NCI-H1105 treated with DMSO at 0.1 percent for 48 hours (cell line): ENCODE measurements at regions not wholly inside any gene's neighbourhood (a gene's known extent, or its start where the extent isn't known, plus 50 kb on each side); places are given as distances from the start of the nearest gene placed in this dataset.

Experiments
- DNase-seq: peaks from one replicate; lab custom pipeline; 2025; lab: John Stamatoyannopoulos, UW

DNA sequence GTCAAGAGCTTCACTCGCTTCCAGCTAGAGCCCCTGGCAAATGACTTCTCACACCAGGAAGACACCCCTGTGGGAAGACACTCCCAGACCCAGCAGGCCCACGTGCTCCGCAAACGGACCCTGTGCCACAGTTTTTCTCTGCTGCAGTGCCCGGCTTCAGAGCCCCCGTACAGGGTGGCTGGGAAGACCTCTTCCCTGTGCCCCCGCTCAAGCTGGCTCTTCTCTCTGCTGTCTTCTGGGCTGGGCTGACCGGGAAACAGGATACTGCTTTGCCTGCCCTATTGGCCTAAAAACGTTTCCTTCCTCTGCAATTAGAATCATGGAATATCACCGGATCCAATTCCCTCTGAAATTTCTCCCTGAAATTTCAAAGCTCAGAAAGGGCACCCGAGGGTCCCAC, 63.7 kb upstream of the CRHR1 start:
- DNase-seq = no peak

DNA sequence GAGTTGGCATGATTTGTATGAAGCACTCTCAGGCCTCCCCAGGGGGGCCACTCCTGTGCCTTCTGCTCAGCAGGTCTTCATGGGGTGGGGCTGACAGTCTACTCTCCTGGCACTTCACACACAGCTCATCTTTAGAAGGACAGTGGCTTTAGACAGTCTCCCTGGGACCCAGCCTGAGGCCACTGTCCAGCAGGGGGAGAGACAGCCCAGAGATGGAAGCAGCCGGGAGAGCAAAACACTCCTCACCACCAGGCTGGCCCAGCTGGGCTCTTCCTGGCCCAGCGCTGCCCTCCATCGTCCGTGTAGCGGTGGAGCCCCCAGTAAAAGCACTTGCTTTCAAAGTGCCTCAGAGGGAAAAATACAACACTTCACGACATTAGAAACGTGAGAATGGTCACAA, 62.0 kb upstream of the CRHR1 start:
- no peak for DNase-seq

DNA sequence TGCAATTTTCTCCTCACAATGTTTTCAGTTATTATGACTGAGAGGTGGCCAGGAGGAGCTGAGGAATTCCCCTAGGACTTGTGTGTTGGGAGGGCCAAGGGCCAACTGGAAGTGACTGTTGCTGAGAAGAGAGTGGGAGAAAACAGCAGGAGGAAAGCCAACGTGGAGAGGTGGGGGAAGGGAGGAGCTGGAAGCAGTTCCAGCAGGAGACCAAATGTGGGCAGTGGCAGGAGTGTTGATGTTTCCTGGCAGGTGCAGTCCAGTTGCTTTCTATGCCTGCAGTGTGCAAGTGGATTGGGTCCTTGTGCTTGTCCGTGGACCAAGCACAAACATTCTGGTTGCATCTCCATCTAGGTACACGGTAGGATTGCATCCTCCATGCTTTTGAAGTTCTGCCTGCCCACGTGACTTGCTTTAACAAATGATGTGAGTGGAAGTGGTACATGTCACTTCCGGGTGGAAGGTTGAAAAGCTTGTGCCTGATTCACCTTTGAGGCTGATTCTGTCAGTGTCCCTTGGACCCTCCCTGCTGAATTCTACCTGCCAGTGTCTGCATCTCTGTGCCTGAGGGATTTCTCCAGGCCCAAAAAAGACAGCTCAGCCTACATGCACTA, 54.7 kb upstream of the CRHR1 start:
- DNase-seq = no peak

DNA sequence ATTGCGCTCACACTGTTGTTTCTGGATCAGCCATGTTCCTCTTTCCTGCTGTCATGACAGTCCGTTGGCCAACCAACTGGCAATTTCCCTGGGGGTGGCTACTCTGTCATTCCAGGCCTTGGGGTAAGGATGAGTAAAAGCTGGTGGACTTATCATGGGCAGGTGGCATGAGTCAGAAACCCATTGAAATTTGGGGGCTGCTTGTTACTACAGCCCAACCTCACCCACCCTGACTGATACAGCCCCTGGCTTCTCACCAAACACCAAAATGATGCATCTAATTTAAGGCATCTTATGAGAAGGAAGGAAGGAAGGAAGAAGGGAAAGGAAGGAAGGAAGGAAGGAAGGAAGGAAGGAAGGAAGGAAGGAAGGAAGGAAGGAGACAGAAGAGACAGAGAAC, 53.9 kb upstream of the CRHR1 start:
- no peak for DNase-seq

DNA sequence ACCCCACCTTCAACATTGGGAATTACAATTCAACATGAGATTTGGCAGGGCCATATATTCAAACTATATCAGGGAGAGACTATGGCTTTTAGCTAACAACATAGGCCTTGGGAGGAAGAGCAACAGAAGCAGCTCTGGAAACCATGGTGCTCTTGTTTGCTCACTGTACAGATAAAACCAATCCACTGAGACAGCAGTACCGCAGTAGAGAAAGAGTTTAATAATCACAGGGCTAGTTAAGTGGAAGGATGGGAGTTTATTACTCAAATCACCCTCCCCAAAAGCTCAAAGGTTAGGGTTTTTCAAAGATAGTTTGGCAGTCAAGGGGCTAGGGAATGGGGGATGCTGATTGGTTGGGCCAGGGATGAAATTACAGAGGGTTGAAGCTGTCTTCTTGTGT, 52.7 kb upstream of the CRHR1 start:
- no peak for DNase-seq

DNA sequence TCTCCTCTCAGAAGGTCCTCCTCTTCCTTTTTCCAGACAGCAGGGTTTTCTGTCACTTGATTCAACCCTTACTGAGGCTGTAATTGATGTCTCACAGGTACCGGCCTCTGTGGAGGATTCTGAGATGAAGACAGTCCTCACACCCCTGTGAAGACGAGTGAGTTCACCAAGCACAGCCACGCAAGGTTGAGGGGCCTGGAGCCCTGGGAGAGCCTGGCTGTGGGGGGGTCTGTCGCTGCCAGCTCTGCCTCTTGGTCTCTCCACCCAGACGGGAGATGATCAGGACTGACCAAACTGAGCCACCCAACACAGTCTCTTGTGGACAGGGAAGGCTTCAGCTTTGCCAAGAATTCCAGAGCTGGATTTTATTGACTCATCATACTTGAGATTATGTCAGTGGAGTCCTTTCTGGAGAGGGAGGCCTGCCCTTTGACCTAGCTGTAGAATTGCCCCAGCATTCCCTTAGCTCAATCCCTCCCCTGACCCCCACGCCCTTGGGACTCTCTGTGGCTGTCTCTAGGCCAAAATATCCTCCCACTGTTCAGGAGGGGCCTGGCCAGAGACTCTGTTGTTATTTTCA, 51.1 kb upstream of the CRHR1 start:
- no peak for DNase-seq

DNA sequence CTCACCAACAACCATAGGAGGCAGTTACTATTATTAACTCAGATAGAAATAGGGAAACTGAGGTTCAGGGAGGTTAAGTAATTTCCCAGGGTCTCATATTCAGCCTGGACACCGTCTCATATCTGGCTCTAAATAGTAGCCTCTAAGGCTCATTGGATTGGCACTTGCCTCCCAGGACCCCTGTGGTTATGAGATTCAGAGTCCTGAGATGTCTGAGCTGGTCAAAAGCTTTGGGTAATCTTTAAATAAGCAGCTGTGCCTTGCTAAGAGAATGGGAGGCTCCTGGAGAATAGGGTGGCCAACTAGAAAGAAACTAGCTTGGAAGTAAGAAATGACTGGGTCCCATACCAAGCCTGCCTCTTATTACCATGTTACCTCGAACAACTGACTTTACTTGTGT, 50.3 kb upstream of the CRHR1 start:
- DNase-seq = no peak
